Endothelial cell of umbilical vein (primary cell): ENCODE measurements at regions not wholly inside any gene's neighbourhood (a gene's known extent, or its start where the extent isn't known, plus 50 kb on each side); places are given as distances from the start of the nearest gene placed in this dataset.

Source experiments
- BruUV-seq: library from RNA; stranded (reverse); fragments of 400-500 nt; replicated peaks from 2 replicates; lab custom pipeline; 2021; lab: Mats Ljungman, UMichigan
- CTCF ChIA-PET: fragments of 300-600, 350-600 bp; sonication (Branson Sonifier 250); formaldehyde crosslinking; loops from one replicate; lab custom pipeline; 2021; ENCODE audit warnings: antibody characterized with exemption, inconsistent platforms; lab: Charles Lee
- POLR2A ChIA-PET: fragments of 300-600, 350-600 bp; sonication (Branson Sonifier 250); formaldehyde crosslinking; loops from one replicate; lab custom pipeline; 2021; ENCODE audit warnings: antibody characterized with exemption, inconsistent platforms; lab: Charles Lee
- DNase-seq: peaks from one replicate; pipeline ENCODE4 v3.0.0-alpha.2; 2011; ENCODE audit warnings: low read depth, low spot score
- FAIRE-seq: peaks from 2 replicates; lab custom pipeline; 2011; peaks lifted over from hg19 to GRCh38; lab: Jason Lieb, UNC
- H2AFZ ChIP-seq: 2 replicates; pipeline ENCODE4 v1.6.0; 2012; ENCODE audit warnings: low read depth, low read length, control low read depth, inconsistent platforms
- H3K27ac ChIP-seq: 2 replicates; pipeline ENCODE4 v1.5.1; 2011; ENCODE audit warnings: low read depth, mild to moderate bottlenecking, control low read depth, low read length, moderate library complexity; ENCODE audit not compliant: insufficient read depth
- H3K27me3 ChIP-seq, 2 experiments: 2 replicates each; pipeline versions ENCODE4 v1.6.0 to v1.6.1; 2011; ENCODE audit warnings: low read length in 2 of 2, mixed read lengths in 1 of 2; ENCODE audit not compliant: control insufficient read depth in 2 of 2, insufficient read depth in 2 of 2
- H3K36me3 ChIP-seq, 2 experiments: 2 replicates in 1 of 2; 3 replicates in 1 of 2; pipeline ENCODE4 v1.5.1; 2011; ENCODE audit warnings: low read length in 2 of 2, mild to moderate bottlenecking in 1 of 2, moderate library complexity in 1 of 2; ENCODE audit not compliant: control insufficient read depth in 2 of 2, insufficient read depth in 2 of 2; ENCODE audit errors: extremely low read depth in 1 of 2
- H3K4me1 ChIP-seq: 3 replicates; pipeline ENCODE4 v1.5.1; 2011; ENCODE audit warnings: mild to moderate bottlenecking, low read length; ENCODE audit not compliant: control insufficient read depth, insufficient read depth; ENCODE audit errors: extremely low read depth
- H3K4me2 ChIP-seq: 2 replicates; pipeline ENCODE4 v1.6.1; 2011; ENCODE audit warnings: low read length, control low read depth, mixed read lengths; ENCODE audit not compliant: insufficient read depth
- H3K4me3 ChIP-seq, 3 experiments: fragments of 200-600 bp in 1 of 3; sonication (generic), shearing (Covaris generic) in 1 of 3; replicated peaks in 1 of 3; 2 replicates each; pipeline ENCODE4 v1.5.1; 2011 to 2016; ENCODE audit warnings: control low read depth in 3 of 3, low read length in 3 of 3, mild to moderate bottlenecking in 2 of 3, inconsistent platforms in 1 of 3, low read depth in 1 of 3, moderate library complexity in 1 of 3; ENCODE audit not compliant: insufficient read depth in 1 of 3
- H3K79me2 ChIP-seq: 2 replicates; pipeline ENCODE4 v1.6.0; 2012; ENCODE audit warnings: low read length, inconsistent platforms; ENCODE audit not compliant: control insufficient read depth, insufficient read depth
- H3K9ac ChIP-seq: replicated peaks from 2 replicates; pipeline ENCODE3; 2011; ENCODE audit warnings: low read length, control low read depth; ENCODE audit not compliant: insufficient read depth; ENCODE audit errors: extremely low read depth
- H3K9me1 ChIP-seq: replicated peaks from 3 replicates; pipeline ENCODE4 v1.6.0; 2011; ENCODE audit warnings: mild to moderate bottlenecking, low read length; ENCODE audit not compliant: control insufficient read depth, insufficient read depth; ENCODE audit errors: extremely low read depth
- H3K9me3 ChIP-seq: replicated peaks from 2 replicates; pipeline ENCODE4 v1.5.1; 2012; ENCODE audit warnings: low read length, inconsistent platforms; ENCODE audit not compliant: control insufficient read depth, insufficient read depth
- H4K20me1 ChIP-seq: replicated peaks from 2 replicates; pipeline ENCODE3; 2011; ENCODE audit warnings: mild to moderate bottlenecking, low read length; ENCODE audit not compliant: control insufficient read depth, insufficient read depth; ENCODE audit errors: extremely low read depth
- EZH2 ChIP-seq: IDR thresholded peaks from 2 replicates; pipeline ENCODE4 v1.6.1; 2012; ENCODE audit warnings: borderline replicate concordance, low read depth, mild to moderate bottlenecking, moderate library complexity, low read length, inconsistent platforms; ENCODE audit not compliant: severe bottlenecking
- FOS ChIP-seq: IDR thresholded peaks from 2 replicates; pipeline ENCODE4 v1.6.1; 2011; ENCODE audit warnings: mild to moderate bottlenecking, low read length, moderate library complexity, borderline replicate concordance; ENCODE audit not compliant: insufficient read depth
- GATA2 ChIP-seq: IDR thresholded peaks from 2 replicates; pipeline ENCODE4 v1.7.0; 2011; ENCODE audit warnings: low read depth, mild to moderate bottlenecking, moderate library complexity, mixed read lengths, low read length; ENCODE audit not compliant: insufficient read length, insufficient read depth
- MYC ChIP-seq: IDR thresholded peaks from one replicate; pipeline ENCODE4 v1.6.1; 2011; ENCODE audit warnings: mild to moderate bottlenecking, low read depth, low read length
- POLR2A ChIP-seq: IDR thresholded peaks from 2 replicates; pipeline ENCODE4 v1.6.1; 2012; ENCODE audit warnings: low read depth, mild to moderate bottlenecking, control low read depth, low read length
- POLR2AphosphoS5 ChIP-seq: IDR thresholded peaks from 2 replicates; pipeline ENCODE4 v1.6.1; 2012; ENCODE audit warnings: low read depth, mild to moderate bottlenecking, control low read depth, low read length, moderate library complexity; ENCODE audit not compliant: insufficient read depth
- dilution Hi-C: fragments of 300-500 bp; cut with MboI; formaldehyde crosslinking; loops from one replicate; pipeline ENCODE4 v1.15.0; 2019; ENCODE audit warnings: low sequenced_read_pairs; ENCODE audit not compliant: extremely low pct_ligation_motif_present
- intact Hi-C: fragments of 100-400 bp; cut with micrococcal nuclease; formaldehyde crosslinking; loops from one replicate; pipeline ENCODE4 v1.10.0; 2022
- TF ChIP-seq, protein P1 (sequence below): IDR thresholded peaks from 2 replicates; pipeline ENCODE4 v1.6.1; 2011; ENCODE audit not compliant: insufficient read depth, insufficient read length
- TF ChIP-seq, protein P2 (sequence below), 2 donors: IDR thresholded peaks; 1 replicate in 1 of 2; 2 replicates in 1 of 2; pipeline ENCODE4 v1.5.1; 2011; ENCODE audit warnings: low read length in 2 of 2, mild to moderate bottlenecking in 2 of 2, moderate library complexity in 2 of 2, control low read depth in 1 of 2, inconsistent platforms in 1 of 2, low read depth in 1 of 2; ENCODE audit not compliant: insufficient read depth in 1 of 2; ENCODE audit errors: extremely low read depth in 1 of 2

DNA sequence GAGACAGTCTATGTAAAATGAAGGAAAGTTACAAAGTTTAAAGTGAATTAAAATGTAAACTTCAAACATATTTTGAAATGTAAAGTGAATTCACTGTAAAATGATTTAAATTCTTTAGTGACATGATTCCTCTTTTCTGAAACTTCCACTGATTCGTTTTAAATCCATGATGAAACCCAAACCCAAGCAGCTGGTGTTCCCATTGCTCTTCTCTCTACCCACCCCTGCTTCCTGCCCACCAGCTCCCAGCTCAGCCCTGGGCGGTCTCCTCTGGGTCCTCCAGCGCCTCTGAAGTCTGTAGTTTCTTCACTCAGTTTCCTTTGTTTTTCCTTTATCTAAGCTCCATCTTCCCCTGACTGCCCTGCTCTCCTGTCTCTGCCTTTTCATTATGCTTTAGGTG is 175.9 kb downstream of the SNX10 start:
- no peak for FAIRE-seq
- intact Hi-C loops = no loop called here

More for the DNA sequence above, 175.9 kb downstream of the SNX10 start:
- ChIA-PET CTCF (interaction anchor here (1.8 kb wide), 1 partner anchor 13 kb away, joined by 3 read pairs; no protein-coding TSS in a partner anchor), POLR2A (no interaction called here)
- Histone ChIP-seq H3K9me3 (no peaks in the 10 kb centered on the region), H3K27ac (no peak overlapping the region), H3K27me3 (peaks cover 0 to 6% of the 10 kb centered on the region in 2 experiments), H3K9ac (no peak overlapping the region), H3K79me2 (no peaks in the 10 kb centered on the region), H2AFZ (no peak overlapping the region), H3K36me3 (no peaks in the 10 kb centered on the region), H3K9me1 (no peaks in the 10 kb centered on the region), H4K20me1 (no peaks in the 10 kb centered on the region), H3K4me1 (no peaks in the 10 kb centered on the region), H3K4me2 (no peak overlapping the region), H3K4me3 (no peak overlapping the region)
- TF ChIP-seq FOS (no peak), POLR2AphosphoS5 (no peak), POLR2A (no peak), EZH2 (no peak), MYC (no peak), GATA2 (no peak)
- TF ChIP-seq, protein P1, sequence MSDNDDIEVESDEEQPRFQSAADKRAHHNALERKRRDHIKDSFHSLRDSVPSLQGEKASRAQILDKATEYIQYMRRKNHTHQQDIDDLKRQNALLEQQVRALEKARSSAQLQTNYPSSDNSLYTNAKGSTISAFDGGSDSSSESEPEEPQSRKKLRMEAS = no peak
- TF ChIP-seq, protein P2, sequence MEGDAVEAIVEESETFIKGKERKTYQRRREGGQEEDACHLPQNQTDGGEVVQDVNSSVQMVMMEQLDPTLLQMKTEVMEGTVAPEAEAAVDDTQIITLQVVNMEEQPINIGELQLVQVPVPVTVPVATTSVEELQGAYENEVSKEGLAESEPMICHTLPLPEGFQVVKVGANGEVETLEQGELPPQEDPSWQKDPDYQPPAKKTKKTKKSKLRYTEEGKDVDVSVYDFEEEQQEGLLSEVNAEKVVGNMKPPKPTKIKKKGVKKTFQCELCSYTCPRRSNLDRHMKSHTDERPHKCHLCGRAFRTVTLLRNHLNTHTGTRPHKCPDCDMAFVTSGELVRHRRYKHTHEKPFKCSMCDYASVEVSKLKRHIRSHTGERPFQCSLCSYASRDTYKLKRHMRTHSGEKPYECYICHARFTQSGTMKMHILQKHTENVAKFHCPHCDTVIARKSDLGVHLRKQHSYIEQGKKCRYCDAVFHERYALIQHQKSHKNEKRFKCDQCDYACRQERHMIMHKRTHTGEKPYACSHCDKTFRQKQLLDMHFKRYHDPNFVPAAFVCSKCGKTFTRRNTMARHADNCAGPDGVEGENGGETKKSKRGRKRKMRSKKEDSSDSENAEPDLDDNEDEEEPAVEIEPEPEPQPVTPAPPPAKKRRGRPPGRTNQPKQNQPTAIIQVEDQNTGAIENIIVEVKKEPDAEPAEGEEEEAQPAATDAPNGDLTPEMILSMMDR (IDR thresholded peaks at IDR 0.05; ENCODE audit: extremely low read depth in 1 of 2, insufficient read depth in 1 of 2, low read depth in 1 of 2, low read length in 2 of 2) = no peak
- DNase-seq = no peak
- no TSS peak for BruUV-seq
- dilution Hi-C loops = no loop called here
